GM21737 (cell line): ENCODE measurements at regions not wholly inside any gene's neighbourhood (a gene's known extent, or its start where the extent isn't known, plus 50 kb on each side); places are given as distances from the start of the nearest gene placed in this dataset.

Experiments
- ATAC-seq: cut with Tn5 transposase; IDR thresholded peaks from one replicate; pipeline ENCODE4 v1.9.1; 2021; ENCODE audit warnings: mild to moderate bottlenecking, moderate library complexity; ENCODE audit not compliant: unreplicated experiment

DNA sequence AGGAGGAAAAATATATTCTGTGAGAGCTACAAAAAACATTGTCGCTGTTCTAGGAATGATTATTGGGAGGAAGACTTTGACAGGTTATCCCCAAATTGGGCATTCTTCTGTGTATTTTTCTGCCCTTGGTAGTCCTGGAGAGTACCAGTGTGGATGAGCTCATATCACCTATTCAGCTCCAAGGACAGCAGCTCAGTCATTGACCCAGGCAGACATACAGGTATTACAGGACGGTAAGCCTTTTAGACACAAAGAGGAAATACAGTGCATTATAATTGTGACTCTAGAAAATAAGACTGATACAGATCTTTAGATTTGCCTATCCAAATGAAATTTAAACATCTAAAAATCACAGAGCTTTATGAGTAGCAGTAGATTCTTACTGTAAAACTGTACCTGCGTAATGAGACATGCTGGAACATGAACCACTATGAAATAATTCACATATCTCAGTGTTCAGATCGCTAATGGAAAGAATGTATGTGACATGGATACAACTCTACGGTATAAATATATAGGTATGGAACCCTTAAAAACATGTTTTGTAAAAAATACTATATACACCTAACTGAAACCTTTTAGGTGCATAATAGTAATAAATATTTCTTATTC, 56.0 kb downstream of the PLK2 start:
- no peak for ATAC-seq

DNA sequence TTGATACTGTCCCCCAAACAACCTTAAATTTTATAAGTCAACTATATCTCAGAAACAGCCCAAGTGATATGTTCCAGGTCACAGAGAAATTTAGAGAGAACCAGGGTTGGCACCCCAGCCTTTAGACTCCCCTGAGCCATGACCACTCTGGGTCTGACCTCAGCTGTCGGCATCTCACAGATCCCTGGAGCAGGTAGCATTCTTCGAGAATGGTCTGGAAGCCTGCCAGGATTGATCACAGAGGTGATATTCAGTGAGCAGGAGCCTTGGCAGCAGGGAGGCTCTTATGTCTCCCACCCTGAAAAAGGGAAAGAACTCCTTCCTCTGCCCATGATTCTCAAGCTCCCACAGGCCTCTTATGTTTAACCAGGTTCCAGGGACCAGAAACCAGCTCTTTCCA, 58.2 kb downstream of the PLK2 start:
- ATAC-seq: no peak

DNA sequence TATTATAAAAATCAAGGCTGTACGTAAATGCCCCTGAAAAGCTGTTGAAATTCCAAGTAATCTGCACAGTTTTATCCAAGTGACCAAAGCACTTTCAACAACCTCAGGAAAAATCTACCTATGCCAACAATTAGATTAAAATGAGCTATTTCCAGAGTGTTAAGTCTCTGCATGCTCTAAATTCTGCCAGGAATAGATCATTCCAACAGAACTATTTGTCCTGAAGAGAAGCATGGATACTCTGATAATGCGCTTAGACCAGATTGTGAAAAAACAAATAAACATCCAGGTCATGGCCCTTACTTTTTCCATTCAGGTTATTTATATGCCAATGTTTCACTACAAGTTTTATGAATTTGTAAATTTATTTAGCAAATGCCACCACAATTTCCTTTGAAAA, 59.1 kb downstream of the PLK2 start:
- no peak for ATAC-seq

DNA sequence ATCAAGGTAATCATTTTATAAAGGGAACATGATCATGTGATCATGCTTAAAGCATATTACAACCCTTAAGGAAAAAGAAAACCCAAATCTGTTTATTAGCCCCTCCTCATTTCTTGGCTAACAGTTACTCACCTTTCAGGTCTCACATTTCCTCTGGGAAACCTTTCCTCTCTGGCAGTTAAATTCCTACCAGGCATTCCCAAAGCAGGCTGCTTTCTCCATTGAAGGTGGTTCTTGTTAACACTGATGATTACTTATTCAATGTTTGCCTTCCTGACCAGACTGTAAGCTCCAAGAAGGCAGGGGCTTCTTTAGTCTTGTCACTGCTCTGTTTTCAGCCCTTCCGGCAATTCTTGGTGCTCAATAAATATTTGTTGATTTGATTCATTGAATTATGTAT, 59.9 kb downstream of the PLK2 start:
- no peak for ATAC-seq

DNA sequence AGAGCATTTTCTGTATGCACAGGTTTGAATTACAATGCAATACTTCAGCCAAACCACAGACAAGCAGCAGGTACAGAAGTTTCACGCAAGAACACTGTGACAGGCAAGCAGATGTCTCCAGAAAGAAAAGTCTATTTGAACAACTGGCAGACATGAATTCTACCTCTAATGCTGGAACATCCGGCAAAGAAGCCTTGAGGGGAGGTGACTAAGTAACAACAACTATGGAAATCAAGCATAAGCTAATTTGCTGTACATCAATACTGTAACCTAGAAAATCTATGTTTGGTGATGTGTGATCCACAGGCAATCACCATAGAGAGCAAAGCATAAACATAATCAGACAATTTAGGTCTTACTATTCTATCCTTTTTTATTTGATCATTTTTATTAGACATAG, 65.5 kb downstream of the PLK2 start:
- no peak for ATAC-seq

DNA sequence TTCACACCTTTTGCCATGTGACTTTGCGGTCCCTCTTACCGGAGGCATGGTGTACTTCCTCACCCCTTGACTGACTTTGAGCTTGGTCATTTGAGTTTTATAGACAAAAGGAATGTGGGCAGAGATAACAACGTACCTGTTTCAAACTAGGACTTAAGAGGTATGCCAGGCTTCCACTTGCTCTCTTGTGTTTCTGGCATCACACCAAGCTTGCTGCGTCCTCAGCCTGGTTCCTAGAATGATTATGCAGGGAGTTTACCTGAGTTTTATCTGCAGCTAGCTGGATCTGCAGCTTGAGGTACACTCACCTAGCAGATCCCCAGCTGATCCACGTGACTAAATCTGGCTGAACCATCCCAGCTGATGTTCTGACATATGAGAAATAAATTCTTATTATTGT, 66.2 kb downstream of the PLK2 start:
- no peak for ATAC-seq

DNA sequence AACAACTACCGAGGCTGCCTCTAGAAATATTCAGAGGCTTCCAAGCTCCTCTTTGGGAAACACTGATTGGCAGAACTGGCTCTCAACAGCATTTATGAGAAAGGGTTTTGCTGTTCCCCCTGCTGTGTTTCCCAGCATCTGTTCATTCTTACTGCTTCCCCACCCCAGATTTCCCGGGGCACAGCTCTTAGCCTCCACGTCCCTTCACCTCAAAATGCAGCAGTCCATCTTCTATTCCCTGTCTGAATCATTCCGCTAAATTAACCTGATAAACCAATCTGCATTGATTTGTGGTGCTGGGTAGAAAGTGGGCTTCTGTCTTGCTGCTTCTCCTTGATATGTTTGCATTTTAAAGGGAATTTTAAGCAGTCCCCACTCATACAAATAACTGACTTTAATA, 67.4 kb downstream of the PLK2 start:
- ATAC-seq: no peak

DNA sequence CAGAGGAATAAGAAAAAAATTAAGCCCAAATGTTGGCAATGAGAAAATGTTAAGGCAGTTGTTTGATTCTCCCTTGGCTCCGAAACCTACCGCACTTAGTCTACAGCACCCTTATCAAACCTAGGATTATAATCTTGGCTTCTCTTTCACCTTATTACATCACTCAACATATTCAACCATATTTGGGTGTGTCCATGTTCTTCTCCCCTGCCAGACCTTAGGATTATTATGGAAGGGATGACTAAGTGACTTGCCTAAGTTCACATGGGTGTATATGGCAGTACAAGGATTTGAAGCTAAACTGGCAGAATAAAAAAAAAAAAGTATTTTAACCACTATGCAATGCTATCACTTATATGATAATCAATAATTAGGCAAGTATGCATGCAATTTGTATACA, 76.4 kb downstream of the PLK2 start:
- ATAC-seq: no peak

DNA sequence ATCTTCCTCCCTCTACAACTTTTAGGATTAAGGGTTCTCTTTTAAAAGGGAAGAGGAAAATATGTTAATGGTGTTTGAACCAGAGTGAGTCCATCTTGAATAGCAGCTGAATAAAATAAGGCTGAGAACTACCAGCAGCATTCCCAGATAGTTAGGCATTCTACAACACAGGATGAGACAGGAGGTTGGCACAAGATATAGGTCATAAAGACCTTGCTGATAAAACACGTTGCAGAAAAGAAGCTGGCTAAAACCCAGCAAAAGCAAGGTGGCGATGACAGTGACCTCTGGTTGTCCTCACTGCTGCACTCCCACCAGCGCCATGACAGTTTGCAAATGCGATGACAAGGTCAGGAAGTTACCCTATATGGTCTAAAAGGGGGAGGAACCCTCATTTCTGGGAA, 77.8 kb downstream of the PLK2 start:
- ATAC-seq: no peak

DNA sequence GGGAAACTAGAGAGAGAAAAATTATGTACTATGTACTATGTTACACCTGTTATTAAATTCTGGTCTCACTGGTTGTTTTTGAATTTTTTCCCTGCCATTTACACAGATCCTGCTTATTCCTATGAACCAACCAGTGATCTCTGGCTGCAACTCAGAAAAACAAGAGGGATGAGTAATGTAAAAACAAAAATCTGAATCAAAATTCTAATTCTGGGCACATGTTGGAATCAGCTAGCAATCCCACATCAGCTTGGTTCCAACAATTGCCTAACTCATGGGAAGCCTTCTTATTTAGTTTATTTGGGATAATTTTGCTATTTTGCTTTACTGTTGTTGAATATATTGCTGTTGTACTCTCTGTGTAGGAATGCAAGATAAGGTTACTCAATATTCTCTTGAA, 78.3 kb downstream of the PLK2 start:
- ATAC-seq: no peak

DNA sequence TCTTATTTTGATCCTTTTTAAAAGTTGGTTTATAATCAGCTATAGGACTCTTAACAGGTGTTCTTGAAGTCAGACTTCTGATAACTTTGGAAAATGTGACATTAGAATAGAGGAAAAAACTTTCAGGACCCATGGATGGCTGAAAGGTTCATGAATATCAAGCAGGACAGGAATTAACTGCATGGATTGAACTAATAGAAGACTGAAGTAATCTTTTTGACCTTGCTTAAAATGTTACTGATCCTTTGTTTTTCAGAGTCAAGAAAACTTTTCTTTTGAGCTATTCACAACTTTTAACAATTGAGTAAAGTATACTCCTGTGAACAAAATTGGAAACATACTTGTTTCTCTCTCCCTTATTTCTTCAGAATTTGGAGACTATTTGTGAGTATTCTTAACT, 79.2 kb downstream of the PLK2 start:
- ATAC-seq: no peak

DNA sequence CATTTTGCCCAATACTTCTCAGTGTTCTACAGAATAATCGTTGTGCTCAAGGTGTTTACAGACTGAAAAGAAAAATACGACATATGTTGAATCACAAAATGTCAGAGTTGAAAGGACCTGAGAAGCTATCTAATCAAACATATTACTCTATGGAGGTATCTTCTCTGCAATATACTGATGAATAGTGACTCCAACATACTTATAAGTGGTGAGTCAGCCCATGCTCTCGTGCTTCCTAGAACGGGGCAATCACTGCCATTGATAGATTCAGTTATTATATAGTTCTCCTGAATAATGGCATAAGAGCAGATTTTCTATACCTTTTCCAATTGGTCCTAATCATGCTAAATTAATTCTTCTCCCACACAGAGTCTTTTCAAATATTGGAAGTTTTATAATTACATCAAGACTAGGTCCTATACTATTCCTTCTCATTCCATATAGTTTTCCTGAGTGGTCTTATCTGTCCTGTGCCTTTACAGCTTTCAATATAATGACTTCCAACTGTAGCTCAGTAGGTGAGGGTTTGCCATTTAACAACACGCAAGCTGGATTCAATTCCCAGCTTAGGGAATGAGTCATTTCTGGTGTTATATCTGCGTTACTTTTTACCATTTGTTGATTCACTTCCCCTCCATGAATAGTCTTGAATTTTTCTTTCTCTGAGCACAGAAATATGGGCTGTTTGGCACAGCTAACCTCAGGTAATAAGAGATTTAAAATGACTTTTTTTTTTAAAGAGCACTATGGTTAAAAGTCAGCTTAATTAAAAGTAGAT, 81.1 kb downstream of the PLK2 start:
- no peak for ATAC-seq

DNA sequence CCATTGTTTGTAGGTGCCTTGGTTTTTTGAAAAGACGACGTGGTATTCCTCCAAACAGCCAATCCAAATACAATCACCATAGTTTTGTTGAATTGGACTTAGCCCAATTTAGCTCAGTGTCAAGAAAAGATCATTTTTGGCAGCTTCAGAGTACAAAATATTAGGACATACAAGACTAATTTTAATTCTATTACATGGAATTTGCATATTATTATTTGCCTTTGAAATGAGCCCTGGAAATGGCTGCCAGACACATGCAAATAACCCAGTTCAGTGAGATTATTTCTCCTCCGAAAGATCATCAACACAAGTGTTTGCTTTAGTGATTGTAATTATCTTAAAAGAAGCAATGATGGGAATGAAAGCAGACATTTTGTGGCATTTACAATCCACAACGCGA, 89.3 kb downstream of the PLK2 start:
- ATAC-seq: no peak

DNA sequence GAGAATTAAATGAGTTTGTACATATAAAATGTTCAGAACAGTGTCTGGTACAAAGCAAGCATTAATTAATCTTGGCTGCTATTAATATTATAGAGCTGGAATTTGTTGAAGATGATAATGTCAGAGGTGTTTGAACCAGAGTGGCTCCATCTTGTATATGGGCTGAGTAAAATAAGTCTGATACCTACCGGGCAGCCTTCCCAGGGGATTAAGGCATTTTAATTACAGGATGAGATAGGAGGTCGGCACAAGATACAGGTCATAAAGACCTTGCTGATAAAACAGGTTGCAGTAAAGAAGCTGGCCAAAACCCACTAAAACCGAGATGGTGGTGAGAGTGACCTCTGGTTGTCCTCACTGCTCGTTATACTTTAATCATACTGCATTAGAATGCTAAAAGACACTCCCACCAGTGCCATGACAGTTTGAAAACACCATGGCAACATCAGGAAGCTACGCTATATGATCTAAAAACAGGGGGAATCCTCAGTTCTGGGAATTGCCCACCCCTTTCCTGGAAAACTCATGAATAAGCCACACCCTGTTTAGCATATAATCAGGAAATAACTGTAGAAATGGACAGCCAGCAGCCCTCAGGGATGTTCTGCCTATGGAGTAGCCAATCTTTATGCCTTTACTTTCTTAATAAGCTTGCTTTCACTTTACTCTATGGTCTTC, 90.2 kb downstream of the PLK2 start:
- no peak for ATAC-seq

DNA sequence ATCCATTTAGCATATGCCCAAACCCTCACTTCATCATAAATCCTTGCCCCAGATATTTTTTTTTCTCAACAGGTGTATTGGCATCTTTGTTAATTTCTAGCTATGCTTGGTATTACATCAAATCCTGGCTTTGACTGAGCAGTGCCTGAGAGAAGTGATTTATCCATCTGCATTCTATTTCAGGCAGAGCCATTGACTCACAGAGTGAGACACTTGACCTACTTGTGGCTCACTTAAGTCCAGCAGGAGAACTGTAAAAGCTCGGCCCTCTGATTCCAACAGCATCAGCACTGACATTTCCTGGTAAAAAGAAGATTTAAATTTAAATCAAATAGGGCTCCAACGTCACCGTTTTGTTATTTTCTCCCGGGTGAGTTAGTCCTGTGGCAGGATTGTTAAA, 93.4 kb downstream of the PLK2 start:
- ATAC-seq: no peak

DNA sequence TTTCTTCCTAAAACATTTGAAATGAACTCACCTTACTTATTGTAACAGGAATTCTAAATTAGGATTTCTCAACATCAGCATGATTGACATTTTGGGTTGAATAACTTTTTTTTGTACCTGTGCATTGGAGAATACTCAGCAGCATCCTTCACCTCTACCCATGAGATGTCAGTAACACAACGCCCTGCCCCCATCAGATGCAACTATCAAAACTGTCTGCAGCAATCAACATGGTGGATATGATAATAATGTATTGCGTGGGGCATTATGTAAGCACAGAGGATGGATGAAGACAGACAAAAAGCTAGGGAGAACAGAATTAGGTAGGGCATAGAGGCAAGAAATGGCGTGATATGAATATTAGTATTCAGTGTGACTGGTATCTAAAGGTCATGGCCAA, 94.1 kb downstream of the PLK2 start:
- ATAC-seq: no peak

DNA sequence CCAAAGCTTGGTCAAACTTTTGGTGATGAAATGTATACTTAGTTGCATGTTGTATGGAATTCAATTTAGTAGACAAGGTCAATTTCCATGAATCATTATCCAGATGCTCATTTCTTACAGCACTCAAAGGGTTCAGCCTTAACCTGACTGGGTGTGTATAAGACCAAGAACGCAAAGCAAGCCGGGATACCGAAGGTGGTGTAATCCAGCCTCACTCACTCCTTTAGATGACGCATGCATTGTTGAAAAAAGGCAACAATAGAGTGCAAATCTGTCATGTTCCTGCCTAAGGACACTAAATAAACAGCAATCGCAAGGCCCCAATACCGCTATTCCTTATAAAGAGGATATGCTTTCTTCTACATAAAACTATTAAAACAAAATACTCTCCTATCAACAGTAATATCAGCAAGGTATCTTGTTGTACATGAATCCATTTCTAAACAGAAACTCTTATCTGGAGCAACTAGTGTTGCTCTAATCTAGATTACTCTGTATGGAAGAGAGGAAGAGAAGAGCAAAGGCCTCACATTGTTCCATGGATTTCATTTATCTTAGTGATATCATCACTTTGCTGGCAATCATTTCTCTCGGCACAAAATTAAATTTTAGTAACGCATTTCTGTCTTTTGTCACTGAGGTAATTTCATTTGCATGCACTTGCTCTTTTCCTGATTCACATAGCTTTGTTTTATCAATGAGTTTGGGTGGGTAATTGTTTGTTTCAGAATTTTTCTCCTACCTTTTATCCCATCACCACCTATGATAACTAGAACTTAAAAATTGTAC, 96.2 kb downstream of the PLK2 start:
- ATAC-seq: no peak

DNA sequence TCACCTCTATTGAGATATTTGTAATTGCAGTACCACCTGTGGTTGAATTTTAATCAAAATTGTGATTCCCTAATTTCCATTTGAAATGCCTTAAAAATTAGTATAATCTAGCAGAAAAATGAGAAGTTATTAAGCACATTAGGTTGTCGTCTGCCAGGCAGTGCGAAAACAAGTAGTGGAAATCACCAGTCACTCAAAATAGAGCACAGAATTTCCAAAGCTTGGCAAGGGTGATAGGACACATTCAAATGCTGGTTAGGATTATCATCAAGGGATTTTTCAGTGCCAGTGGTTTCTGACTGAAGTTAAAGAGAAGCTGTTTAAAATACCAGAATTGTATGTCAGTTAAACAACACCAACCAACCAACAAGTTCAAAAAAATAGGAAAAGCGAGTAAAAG, 97.8 kb downstream of the PLK2 start:
- no peak for ATAC-seq

DNA sequence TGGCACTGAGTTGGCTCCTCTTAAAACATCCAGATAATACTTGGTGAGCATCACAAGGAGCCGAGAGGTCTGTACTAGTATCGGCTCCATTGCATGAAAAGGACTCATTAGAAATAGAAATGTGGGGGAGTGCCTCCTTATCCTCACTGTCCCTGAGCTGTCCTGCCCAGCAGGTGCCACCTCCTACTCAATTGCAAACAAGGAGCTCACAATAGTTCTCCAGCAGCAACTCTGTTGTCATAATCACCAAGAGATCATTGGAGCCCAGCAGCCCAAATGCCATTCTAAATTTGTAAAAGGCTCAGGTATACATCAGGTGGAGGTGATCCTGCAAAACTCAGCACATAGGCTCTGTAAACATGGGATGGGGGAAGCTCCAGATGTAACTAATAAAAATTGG, 99.1 kb downstream of the PLK2 start:
- ATAC-seq: no peak

DNA sequence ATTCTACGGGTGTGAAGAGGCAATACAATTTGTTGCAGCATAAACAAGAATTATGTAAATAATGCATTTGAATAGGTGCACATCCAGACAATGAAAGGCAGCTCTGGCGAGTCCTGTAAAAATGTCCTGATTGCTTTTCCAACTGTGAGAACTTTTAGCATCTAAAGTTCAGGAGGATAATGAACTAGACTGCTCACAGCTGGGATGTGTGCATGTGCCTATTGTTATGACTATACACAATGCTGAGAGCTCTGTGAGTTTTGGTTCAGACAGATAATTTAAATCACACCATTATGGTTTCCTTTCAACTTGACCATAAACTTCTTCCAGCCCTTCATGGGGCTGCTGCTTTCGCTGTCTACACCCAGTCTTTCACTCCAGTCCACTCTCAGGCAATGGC, 99.9 kb downstream of the PLK2 start:
- no peak for ATAC-seq

DNA sequence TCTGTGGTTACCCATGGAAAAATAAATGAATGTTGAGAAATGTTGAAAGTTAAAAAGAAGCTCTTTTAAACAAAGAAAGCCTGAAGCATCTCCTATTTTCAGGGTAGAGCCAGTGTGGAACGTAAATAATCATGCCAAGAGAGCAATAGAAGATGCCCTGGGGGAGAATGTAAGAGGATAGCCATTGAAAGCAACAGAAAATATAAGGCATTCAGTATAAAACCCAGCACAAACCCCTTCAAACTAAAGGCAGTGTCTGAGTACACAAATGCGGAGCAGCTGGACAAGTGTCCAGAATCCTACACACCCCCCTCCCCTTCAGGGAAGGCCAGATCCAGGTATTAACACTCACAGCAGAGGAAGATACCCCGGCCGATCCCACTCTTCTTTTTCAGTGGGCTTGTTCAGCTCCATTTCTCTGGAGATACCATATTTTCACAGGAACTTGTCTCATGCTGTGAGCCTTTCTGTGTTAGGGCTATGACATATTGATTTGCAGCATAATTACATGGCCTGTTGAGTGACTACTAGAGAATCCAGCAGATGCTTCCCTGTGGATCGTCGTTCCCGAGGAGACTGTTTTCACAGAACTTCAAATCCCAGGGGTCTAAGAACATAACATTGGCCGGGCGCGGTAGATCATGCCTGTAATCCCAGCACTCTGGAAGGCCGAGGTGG, 101.2 kb downstream of the PLK2 start:
- no peak for ATAC-seq
